Effector memory CD8-positive, alpha-beta T cell (primary cell): ENCODE measurements at regions not wholly inside any gene's neighbourhood (a gene's known extent, or its start where the extent isn't known, plus 50 kb on each side); places are given as distances from the start of the nearest gene placed in this dataset.
"Not testable (repeated sequence)": the region's sequence is repeated elsewhere in the genome, so short reads cannot be mapped to it uniquely, and the experiment has no call there.

Experiments
- ATAC-seq: fragments of 150-1000 bp; cut with Tn5 transposase; replicated peaks from 2 replicates; pipeline ENCODE4 v1.10.0; 2021; ENCODE audit warnings: mild to moderate bottlenecking, moderate library complexity
- DNase-seq, 3 experiments: peaks; one replicate each; pipeline ENCODE4 v3.0.0; 2021
- H3K27ac Mint-ChIP-seq, 2 donors: one replicate each; pipeline ENCODE4 v1.8.0; 2022; ENCODE audit warnings: mild to moderate bottlenecking in 2 of 2, mixed read lengths in 2 of 2, moderate library complexity in 2 of 2
- H3K27me3 Mint-ChIP-seq, 2 donors: one replicate each; pipeline ENCODE4 v1.8.0; 2022; ENCODE audit warnings: mixed read lengths in 2 of 2
- H3K36me3 Mint-ChIP-seq: one replicate; pipeline ENCODE4 v1.8.0; 2022; ENCODE audit warnings: mild to moderate bottlenecking, moderate library complexity, mixed read lengths; ENCODE audit not compliant: insufficient read depth
- H3K4me1 Mint-ChIP-seq, 2 donors: one replicate each; pipeline ENCODE4 v1.8.0; 2022; ENCODE audit warnings: low read depth in 2 of 2, mixed read lengths in 2 of 2
- H3K4me3 Mint-ChIP-seq, 2 donors: one replicate each; pipeline ENCODE4 v1.8.0; 2022; ENCODE audit warnings: mild to moderate bottlenecking in 2 of 2, mixed read lengths in 2 of 2, moderate library complexity in 2 of 2
- H3K9me3 Mint-ChIP-seq, 2 donors: one replicate each; pipeline ENCODE4 v1.8.0; 2022; ENCODE audit warnings: mixed read lengths in 2 of 2

GRCh38 chr10:45250694-45251075 lies 64.7 kb downstream of the OR13A1 start:
- peak overlapping the region in 1 of 2 donors; percentile 12 for H3K4me3 Mint-ChIP-seq
- peaks cover 17 to 26% of the 10 kb centered on the region in 2 donors for H3K27me3 Mint-ChIP-seq

More at GRCh38 chr10:45250694-45251075, 64.7 kb downstream of the OR13A1 start:
- not testable (repeated sequence) for H3K9me3 Mint-ChIP-seq, H3K27ac Mint-ChIP-seq, H3K36me3 Mint-ChIP-seq, H3K4me1 Mint-ChIP-seq, ATAC-seq, DNase-seq
